ENCODE measurements at regions not wholly inside any gene's neighbourhood (a gene's known extent, or its start where the extent isn't known, plus 50 kb on each side); places are given as distances from the start of the nearest gene placed in this dataset.
"Not testable (repeated sequence)": the region's sequence is repeated elsewhere in the genome, so short reads cannot be mapped to it uniquely, and the experiment has no call there.

DNA sequence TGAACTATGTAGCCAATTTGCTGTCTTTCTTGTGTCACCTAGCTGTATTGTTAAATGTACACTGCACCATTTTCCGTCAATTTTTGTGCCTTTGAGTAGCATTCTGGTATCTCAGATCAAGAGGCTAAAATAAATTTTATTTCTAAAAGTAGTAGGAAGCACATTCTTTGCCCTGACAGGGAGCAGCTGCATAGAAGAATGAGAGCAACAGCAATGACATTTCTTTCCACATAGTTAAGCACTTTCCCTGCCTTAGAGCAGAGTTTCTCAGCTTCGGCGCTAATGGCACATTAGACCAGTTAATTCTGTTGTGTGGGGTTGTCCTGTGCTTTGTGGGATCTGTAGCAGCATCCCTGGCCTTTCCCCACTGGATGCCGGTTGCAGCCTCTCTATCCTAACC lies 173.9 kb downstream of the CHIC2 start:
- no peak for DNase-seq (ENCODE audit: low read depth)
- no peak overlapping the region for H3K4me3 ChIP-seq (ENCODE audit: low read depth, low read length)

DNA sequence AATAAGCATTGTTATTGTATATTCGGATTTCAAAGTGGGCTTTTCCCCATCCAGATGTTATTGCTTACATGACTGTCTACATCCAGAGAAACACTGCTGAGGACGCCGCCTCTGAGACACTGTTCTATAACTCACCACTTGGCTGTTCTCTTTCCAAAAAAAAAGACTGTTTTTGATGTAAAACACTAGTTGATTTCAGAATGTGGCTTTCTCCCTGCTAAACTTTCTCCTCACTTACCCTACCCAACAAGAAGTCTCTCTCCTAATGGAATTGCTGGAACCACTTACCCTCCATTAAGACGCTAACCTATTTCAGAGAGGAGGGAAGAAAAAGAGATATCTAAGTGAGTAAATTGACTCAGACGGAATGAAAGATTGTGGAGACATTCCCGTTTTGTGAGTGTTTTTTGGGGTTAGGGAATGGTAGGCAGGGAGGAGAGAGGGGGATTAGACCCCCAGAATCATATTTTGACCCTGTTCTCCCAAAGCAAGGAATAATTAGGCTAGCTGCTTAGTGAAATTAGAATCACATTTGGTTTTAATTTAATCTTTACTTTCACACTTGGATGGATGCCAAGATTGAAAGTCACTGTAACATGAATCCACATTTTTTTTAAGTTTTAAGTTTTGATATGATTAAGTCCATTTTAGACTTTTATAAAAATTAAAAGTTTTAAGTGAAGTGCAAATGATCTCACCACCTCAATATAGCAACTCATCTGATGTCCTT lies 174.9 kb downstream of the CHIC2 start:
- no peak for DNase-seq (ENCODE audit: low read depth)
- H3K4me3 ChIP-seq (ENCODE audit: low read depth, low read length) = no peak overlapping the region

DNA sequence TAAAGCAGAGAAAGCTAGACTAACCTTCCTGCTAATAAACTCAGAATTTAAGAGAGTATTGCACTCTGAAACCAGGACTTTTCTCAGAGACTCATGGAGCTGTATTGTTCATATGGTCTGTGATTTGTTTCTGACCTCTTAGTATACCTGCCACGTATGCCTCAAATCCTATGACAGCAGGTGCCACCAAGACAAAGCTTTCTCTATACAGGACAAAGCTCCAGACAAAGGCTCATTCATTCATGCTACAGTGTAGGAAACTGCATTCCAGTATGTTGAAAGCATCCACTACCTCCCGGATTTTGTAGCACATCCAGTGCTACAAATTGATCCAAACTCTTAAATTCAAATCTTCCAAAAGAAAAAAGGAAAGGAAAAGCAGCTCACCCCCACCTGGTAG lies 178.3 kb downstream of the CHIC2 start:
- no peak overlapping the region for H3K4me3 ChIP-seq (ENCODE audit: low read depth, low read length)
- DNase-seq (ENCODE audit: low read depth) = no peak

DNA sequence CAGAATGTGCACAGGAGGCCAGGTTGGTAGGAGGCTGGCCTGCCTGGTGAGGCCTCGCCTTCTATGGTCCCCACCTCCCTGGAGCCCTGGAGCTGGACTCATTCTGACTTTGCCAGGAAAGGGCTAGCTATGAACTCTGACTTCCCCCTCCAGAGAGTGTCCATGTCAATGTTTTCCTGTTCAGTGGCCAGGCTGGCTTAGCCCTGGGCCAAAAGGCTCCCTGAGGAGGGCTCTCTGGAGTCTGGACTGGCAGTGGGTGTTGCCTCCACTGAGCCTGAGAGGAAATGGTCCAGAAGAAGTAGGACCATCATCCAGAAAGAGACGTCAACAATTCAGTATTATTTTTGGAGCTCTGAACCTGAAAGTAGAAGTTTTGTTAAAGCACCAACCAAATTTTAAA lies 178.7 kb downstream of the CHIC2 start:
- no peak for DNase-seq (ENCODE audit: low read depth)
- H3K4me3 ChIP-seq (ENCODE audit: low read depth, low read length) = no peak overlapping the region

DNA sequence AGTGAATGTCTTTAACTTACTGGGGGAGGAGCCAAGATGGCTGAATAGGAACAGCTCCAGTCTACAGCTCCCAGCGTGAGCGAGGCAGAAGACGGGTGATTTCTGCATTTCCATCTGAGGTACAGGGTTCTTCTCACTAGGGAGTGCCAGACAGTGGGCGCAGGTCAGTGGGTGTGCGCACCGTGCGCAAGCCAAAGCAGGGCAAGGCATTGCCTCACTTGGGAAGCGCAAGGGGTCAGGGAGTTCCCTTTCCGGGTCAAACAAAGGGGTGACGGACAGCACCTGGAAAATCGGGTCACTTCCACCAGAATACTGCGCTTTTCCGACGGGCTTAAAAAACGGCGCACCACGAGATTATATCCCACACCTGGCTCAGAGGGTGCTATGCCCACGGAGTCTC lies 187.3 kb downstream of the CHIC2 start:
- DNase-seq (ENCODE audit: low read depth); H3K4me3 ChIP-seq (ENCODE audit: low read depth, low read length): not testable (repeated sequence)

DNA sequence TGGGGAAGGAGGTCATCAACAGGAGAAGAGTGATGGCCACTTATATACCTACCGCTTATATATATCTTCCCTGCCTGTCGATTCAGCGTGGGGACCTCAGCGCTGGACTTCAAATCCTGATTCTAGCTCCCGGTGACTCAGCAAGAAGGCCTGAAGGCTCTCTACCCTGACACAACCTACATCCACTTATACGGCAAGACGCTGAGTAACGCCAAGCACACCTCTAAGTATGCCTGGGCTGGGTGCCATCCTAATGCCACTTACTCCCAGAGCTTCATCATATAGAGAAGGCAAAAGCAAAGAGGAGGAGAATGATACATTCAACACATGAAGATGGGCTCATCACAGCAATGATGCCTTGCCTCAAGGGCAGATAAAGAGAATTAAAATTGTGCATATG lies 198.3 kb downstream of the CHIC2 start:
- DNase-seq (ENCODE audit: low read depth) = no peak
- H3K4me3 ChIP-seq (ENCODE audit: low read depth, low read length) = no peak overlapping the region

DNA sequence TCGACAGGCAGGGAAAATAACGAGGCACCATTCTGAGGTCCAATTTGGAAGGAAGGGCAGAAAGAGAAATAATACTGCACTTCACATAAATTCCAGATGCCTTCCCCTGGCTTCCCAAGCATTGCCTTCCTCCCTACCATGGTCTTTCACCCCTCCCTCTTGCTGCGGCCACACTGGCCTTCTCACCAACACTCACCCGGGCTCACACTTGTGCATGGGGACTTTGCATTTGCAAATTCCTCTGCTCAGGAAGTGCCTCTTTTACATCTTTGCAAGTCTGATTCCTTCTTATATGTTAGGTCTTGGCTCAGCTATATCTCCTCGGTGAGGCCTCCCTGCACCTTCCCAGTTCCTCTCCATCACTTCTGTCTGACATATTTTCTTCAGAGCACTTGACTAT lies 199.4 kb downstream of the CHIC2 start:
- no peak overlapping the region for H3K4me3 ChIP-seq (ENCODE audit: low read depth, low read length)
- DNase-seq (ENCODE audit: low read depth) = no peak

DNA sequence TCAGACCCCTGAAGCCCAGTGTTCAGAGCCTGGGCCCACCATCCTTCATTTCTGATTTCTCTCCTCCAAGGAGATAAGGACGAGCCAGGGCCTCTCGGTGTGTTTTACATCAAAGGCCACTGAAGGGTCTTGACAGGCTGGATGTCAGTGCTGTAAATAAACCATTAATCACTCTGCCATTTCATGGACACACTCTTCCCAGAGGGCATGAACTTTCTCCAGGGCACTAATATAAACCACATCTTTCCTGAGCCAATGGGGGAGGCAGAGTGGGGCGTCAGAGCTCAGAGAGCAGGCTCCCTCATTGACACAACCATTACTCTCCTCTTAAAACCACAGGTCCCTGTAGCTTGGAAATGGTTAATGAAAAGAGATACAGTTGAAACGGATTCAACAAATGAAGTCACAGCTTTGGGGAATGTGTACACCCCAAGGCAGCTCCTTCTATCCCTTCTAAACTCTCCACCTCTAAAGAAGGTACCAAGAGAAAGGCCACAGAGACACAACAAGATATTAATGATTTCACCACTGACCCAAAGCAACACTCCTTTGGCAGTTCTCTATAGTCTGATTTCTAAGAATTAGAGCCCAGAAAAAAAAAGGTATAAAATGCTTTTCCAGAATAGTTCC lies 200.6 kb downstream of the CHIC2 start:
- H3K4me3 ChIP-seq (ENCODE audit: low read depth, low read length) = no peak overlapping the region
- DNase-seq (ENCODE audit: low read depth) = no peak

DNA sequence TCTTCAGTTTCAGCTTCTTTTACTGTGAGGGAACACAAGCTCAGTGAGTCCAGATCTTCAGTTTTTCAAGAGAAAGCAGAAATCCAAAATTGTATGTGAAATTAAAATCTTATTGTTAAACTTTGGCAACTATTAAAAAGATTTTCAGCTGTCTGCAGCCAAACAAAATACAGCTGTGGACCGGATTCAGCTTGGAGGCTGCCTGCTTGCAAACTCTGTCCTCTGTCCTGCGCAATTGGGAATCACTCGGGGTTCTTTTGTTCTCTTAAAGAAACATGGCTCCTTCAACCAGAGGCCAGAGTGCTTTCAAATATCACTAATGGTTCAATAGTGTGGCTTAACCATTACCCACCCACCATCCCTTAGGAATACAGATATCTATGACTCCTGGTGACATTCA lies 201.2 kb downstream of the CHIC2 start:
- no peak overlapping the region for H3K4me3 ChIP-seq (ENCODE audit: low read depth, low read length)
- DNase-seq (ENCODE audit: low read depth) = no peak

DNA sequence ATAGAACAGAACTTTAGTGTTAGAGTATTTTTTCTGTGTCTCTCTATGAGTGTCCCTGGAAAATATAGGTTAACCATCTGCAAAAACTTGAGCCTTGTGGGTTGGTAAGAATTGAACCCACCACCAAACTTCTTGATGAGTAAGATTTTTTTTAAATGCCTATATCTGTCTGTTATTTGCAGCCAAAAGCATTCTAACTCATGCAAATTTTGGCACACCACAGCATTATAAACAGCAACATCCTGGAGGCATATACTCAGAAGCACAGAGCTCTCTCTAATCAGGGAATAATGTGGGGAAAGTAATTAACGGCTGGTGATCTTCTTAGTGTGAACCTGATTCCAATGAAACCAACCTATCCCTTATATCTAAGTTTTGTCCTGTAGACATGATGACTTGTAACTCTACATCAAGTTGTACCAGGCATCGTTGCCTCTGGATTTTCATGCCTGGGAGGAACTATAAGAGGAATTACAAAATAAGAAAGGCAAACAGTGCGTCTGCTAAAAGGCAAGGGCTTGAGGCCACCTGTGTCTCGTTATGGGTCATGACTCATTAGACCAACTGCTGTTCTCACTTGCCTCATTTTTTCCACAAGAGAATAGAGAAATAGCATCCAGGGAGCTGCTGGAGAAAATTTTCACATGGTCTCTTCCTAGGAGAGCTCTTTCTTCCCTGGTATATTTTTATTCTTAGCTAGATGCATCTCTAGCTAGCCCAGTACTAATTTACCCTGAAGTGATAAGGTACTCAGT lies 202.4 kb downstream of the CHIC2 start:
- peak; percentile 89 for DNase-seq (ENCODE audit: low read depth)
- H3K4me3 ChIP-seq (ENCODE audit: low read depth, low read length) = no peak overlapping the region

DNA sequence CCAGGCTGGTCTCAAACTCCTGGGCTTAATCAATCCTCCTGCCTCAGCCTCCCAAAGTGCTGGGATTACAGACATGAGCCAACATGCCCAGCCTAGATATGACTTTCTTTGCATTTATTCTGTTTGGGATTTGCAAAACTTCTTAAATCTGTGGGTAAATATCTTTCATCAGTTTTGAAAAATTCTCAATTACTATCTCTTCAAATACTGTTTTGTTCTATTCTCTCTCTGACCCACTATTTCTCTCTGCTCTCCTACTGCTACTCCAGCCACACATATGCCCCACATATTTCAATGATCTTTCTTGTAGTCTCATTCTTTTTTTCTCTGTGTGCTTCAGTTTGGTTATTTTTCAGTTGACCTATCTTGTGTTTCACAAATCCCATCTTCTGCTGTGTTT lies 205.1 kb downstream of the CHIC2 start:
- H3K4me3 ChIP-seq (ENCODE audit: low read depth, low read length) = no peak overlapping the region
- no peak for DNase-seq (ENCODE audit: low read depth)

DNA sequence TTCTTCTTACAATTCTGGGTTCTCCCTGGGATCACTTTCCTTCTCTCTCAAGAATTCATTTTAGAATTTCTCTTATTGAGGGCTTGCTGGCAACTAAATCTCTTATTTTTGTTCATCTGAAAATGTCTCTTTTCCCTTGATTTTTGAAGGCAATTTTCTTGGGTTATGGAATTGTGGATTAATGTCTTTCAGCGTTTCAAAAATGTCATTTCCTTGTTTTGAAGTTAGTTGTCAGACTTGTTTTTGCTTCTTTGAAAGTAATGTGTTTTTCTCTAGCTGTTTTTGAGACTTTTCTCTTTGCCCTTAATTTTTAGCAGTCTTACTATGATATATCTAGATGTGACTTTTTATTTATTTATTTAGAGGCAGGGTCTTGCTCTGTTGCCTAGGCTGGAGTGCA lies 205.7 kb downstream of the CHIC2 start:
- no peak overlapping the region for H3K4me3 ChIP-seq (ENCODE audit: low read depth, low read length)
- no peak for DNase-seq (ENCODE audit: low read depth)

DNA sequence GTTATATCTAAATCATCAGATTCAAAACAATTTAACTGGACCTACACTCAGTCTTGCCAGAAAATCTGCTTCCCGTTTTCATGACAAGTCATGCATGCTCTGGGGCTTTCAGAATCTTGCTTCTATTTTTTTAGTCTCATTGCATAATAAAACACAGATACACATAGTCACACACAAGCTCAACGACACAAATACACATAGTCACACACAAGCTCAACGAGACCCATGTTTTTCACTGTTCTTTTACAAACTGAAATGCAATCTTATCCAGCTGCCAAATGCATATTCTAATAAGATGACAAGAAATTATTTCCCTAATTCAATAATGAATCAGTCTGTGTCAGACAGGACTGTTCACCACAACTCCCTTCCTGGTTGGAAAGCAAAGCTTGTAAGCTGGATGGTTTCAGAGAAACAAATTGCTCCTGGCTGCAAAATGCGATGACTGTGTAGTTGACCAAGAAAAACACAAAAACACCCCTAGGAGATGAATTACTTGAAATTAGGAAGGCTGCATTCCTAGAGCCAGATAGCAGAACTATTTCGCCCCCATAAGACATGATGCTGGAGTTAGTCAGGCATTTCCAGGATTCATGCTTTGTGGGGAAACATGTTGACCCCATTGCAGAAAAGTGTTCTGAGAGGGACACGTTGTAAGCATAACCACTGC lies 208.7 kb downstream of the CHIC2 start:
- no peak overlapping the region for H3K4me3 ChIP-seq (ENCODE audit: low read depth, low read length)
- DNase-seq (ENCODE audit: low read depth) = peak; percentile 91

DNA sequence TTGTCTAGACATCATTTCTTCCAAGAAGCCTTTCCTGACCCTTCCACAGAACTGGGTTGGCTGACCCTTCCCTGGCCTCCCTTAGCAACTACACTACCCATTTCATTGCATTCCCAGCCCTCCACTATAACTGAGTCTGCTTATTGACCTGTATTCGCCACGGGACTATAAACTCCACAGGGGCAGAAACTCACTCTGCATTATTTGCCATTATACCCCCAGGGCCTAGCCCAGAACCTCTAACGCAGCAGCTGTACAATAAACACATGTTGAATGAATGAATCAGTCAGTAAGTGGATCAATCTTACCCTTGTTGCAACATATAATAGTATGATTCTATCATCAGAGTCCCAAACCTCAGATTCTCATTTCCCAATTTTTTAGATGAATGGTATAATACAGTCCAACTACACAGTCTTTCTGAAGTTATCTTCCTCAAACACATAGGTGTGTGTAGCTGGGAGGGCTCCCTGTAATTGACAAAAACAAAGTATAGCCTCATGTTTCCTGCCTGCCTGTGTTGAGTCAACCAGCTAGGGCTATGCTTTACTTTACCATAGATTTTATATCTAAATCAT lies 209.3 kb downstream of the CHIC2 start:
- no peak overlapping the region for H3K4me3 ChIP-seq (ENCODE audit: low read depth, low read length)
- DNase-seq (ENCODE audit: low read depth) = peak; percentile 87

DNA sequence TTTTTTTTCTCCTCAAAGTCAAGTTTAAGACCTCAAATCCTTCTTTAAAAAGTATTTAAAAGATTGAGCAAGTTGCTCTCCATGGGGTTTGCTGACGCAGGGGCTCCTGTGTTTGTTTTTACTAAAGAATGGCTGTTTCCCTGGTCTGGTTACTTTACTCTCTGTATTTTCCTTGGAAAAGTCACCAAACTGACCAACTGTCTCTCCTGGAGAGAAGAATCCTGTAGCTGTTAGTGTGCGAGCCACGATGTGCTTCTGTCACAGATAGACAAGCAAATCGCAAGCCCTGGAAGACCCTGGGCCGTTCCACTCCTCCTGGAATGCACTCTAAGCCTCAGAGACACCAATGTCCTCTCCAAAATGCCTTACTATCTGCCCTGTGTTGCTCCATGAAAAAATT lies 212.1 kb downstream of the CHIC2 start:
- no peak for DNase-seq (ENCODE audit: low read depth)
- H3K4me3 ChIP-seq (ENCODE audit: low read depth, low read length) = no peak overlapping the region

DNA sequence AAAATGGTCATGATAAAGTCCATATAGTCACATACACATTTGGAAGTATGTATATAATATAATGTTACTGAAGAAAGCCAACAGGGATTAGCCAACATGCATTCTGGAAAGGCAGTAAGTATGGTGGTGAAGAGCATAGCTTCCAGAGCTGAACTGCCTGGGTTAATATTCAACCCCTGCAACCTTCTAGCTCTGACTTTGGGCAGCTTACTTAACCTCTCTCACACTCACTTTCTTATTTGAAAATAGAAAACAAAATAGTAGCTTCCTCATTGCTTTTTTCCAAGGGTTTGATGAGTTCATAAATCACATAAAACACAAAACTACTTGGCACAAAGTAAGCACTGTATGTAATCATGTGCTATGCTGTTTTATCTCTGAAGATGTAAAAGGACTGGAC lies 216.4 kb downstream of the CHIC2 start:
- no peak overlapping the region for H3K4me3 ChIP-seq (ENCODE audit: low read depth, low read length)

DNA sequence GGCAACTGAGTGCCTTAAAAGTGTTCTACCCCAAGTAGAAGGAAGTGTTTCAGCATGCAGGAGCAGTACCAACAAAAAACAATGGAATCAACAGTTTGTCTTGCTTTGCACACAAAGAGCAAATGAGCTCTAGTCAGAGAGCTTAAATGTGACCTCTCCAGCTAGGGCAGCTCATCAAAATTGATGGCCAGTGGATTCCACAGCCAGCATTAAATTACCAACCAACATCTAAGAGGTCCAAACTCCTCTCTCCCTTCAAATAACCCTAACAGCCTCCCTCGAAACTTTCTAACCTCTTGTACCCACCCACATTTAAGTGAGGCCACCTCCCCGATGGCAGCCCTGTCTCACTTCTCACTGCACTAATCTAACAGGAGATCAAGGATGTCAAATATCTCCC lies 219.9 kb downstream of the CHIC2 start:
- no peak for DNase-seq (ENCODE audit: low read depth)
- H3K4me3 ChIP-seq (ENCODE audit: low read depth, low read length) = no peak overlapping the region

More for the DNA sequence above, 216.4 kb downstream of the CHIC2 start:
- DNase-seq (ENCODE audit: low read depth) = no peak

DNA sequence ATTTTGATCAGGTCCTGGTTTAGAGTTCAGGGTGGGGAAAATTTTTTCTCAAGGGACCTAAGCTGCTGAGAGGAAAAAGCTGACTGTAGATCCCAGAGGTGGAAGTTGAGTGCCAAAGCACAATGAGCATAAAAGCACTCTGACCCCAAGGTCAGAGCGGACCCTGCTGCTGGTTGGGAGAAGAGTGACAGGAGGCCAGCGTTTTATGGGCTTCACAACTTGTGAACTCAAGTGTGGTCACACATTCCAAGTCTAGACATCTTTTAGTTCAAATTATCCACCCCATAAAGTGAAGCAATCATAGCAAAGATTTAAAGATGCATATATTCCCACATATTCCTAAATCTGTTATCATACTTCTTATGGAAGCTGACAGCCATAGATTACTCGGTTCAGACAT lies 220.3 kb downstream of the CHIC2 start:
- H3K4me3 ChIP-seq (ENCODE audit: low read depth, low read length) = no peak overlapping the region
- no peak for DNase-seq (ENCODE audit: low read depth)

DNA sequence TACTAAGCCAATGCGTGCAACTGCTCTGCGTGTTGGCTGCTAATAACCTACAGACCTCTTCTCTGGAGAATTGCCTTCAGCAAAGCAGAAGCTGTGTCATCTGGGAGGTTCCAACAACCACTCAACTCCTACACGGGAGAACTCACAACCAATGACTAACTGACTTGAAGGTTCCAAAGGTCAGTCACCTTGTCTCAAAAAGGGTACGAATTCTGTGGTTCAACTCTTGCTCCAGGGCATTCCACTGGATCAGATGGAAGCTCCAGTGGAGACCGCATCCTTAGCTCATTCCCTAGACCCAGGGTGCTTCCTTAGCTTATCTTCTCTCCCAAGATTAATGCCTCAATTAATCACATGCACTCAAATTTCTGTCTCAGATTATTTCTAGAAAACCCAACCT lies 222.7 kb downstream of the CHIC2 start:
- H3K4me3 ChIP-seq (ENCODE audit: low read depth, low read length) = no peak overlapping the region
- no peak for DNase-seq (ENCODE audit: low read depth)

DNA sequence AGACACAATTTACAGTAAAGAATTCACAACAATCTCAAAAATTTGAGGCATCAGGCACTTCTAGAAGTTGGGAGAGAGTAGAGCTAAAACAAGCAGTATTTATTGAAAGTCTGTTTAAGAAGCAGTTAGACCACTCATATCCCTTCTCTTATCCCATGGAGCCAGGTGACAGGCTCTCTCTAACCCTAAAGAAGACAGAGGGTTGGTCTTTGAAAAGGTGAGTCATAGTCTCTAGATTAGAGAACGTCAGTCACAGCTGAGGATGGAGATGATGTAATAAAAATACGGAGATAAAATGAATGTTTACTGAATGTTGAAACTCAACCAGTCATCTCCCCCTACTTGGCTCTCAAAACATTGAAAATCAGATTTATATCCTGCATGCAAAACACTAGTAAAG lies 223.8 kb downstream of the CHIC2 start:
- no peak overlapping the region for H3K4me3 ChIP-seq (ENCODE audit: low read depth, low read length)
- no peak for DNase-seq (ENCODE audit: low read depth)

Measured in skeletal muscle cell (primary cell).